ENCODE measurements at regions not wholly inside any gene's neighbourhood (a gene's known extent, or its start where the extent isn't known, plus 50 kb on each side); places are given as distances from the start of the nearest gene placed in this dataset.
"Not testable (repeated sequence)": the region's sequence is repeated elsewhere in the genome, so short reads cannot be mapped to it uniquely, and the experiment has no call there.

- no peak overlapping the region for H3K27ac ChIP-seq
- H3K4me3 ChIP-seq, result no peak overlapping the region
- DNase-seq (ENCODE audit: low spot score), result no peak
- TF ChIP-seq CTCF (IDR thresholded peaks at IDR 0.05), result no peak
Observed at GRCh38 chr2:160752475-160753330, 259.1 kb upstream of the RBMS1 start.

- Histone ChIP-seq H3K27ac (no peak overlapping the region), H3K4me3 (no peak overlapping the region)
- TF ChIP-seq CTCF (IDR thresholded peaks at IDR 0.05), result no peak
- no peak for DNase-seq (ENCODE audit: low spot score)
Observed at GRCh38 chr2:160753331-160753654, 259.7 kb upstream of the RBMS1 start.

- Histone ChIP-seq H3K27ac (no peak overlapping the region), H3K4me3 (no peak overlapping the region)
- DNase-seq (ENCODE audit: low spot score), result no peak
- no peak for TF ChIP-seq CTCF (IDR thresholded peaks at IDR 0.05)
Observed at GRCh38 chr2:160753960-160754359, 260.4 kb upstream of the RBMS1 start.

GRCh38 chr2:160756481-160756880 is 262.9 kb upstream of the RBMS1 start:
- TF ChIP-seq CTCF (IDR thresholded peaks at IDR 0.05), result no peak
- no peak for DNase-seq (ENCODE audit: low spot score)
- Histone ChIP-seq H3K27ac (no peak overlapping the region), H3K4me3 (no peak overlapping the region)

GRCh38 chr2:160762493-160763128 is 269.0 kb upstream of the RBMS1 start:
- not testable (repeated sequence) for H3K4me3 ChIP-seq; H3K27ac ChIP-seq; DNase-seq (ENCODE audit: low spot score)

- TF ChIP-seq CTCF (IDR thresholded peaks at IDR 0.05), result no peak
- no peak overlapping the region for H3K4me3 ChIP-seq
- H3K27ac ChIP-seq, result no peak overlapping the region
Observed at GRCh38 chr2:160783474-160783873, 289.9 kb upstream of the RBMS1 start.

GRCh38 chr2:160784034-160784433 is 290.4 kb upstream of the RBMS1 start:
- TF ChIP-seq CTCF (IDR thresholded peaks at IDR 0.05), result no peak
- Histone ChIP-seq H3K27ac (no peak overlapping the region), H3K4me3 (no peak overlapping the region)
- DNase-seq (ENCODE audit: low spot score), result no peak

More at GRCh38 chr2:160783474-160783873, 289.9 kb upstream of the RBMS1 start:
- DNase-seq (ENCODE audit: low spot score), result no peak

Data from coronary artery (tissue), 2 donors.